ENCODE measurements at regions not wholly inside any gene's neighbourhood (a gene's known extent, or its start where the extent isn't known, plus 50 kb on each side); places are given as distances from the start of the nearest gene placed in this dataset.

- TF ChIP-seq, protein P1, sequence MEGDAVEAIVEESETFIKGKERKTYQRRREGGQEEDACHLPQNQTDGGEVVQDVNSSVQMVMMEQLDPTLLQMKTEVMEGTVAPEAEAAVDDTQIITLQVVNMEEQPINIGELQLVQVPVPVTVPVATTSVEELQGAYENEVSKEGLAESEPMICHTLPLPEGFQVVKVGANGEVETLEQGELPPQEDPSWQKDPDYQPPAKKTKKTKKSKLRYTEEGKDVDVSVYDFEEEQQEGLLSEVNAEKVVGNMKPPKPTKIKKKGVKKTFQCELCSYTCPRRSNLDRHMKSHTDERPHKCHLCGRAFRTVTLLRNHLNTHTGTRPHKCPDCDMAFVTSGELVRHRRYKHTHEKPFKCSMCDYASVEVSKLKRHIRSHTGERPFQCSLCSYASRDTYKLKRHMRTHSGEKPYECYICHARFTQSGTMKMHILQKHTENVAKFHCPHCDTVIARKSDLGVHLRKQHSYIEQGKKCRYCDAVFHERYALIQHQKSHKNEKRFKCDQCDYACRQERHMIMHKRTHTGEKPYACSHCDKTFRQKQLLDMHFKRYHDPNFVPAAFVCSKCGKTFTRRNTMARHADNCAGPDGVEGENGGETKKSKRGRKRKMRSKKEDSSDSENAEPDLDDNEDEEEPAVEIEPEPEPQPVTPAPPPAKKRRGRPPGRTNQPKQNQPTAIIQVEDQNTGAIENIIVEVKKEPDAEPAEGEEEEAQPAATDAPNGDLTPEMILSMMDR (conservative IDR thresholded peaks at IDR 0.05; ENCODE audit: low read depth, low read length) = no peak
- no peak for TF ChIP-seq EZH2 (IDR thresholded peaks at IDR 0.05; ENCODE audit: borderline replicate concordance, low read depth, low read length, poor library complexity, severe bottlenecking)
These were observed 280.2 kb upstream of the CHRM2 start for GRCh38 chr7:136588216-136588615.

Measured in A673 (cell line).